HG03460 (cell line): ENCODE measurements at regions not wholly inside any gene's neighbourhood (a gene's known extent, or its start where the extent isn't known, plus 50 kb on each side); places are given as distances from the start of the nearest gene placed in this dataset.

Experiments used
- ATAC-seq: cut with Tn5 transposase; IDR thresholded peaks from one replicate; pipeline ENCODE4 v1.9.1; 2021; ENCODE audit not compliant: unreplicated experiment

- no peak for ATAC-seq
Measured at GRCh38 chr4:34619531-34620162, 1624.7 kb downstream of the ARAP2 start.

- ATAC-seq, result no peak
Measured at GRCh38 chr4:34628471-34628870, 1615.8 kb downstream of the ARAP2 start.

GRCh38 chr4:34629451-34629850, 1614.9 kb downstream of the ARAP2 start:
- ATAC-seq, result no peak

- no peak for ATAC-seq
Measured at GRCh38 chr4:34633241-34633640, 1611.1 kb downstream of the ARAP2 start.

- no peak for ATAC-seq
Measured at GRCh38 chr4:34636623-34637022, 1607.7 kb downstream of the ARAP2 start.

- no peak for ATAC-seq
Measured at GRCh38 chr4:34643476-34643875, 1600.8 kb downstream of the ARAP2 start.

GRCh38 chr4:34644579-34645115, 1599.7 kb downstream of the ARAP2 start:
- no peak for ATAC-seq

- ATAC-seq, result no peak
Measured at GRCh38 chr4:34649716-34650115, 1594.6 kb downstream of the ARAP2 start.

GRCh38 chr4:34664051-34664450, 1580.3 kb downstream of the ARAP2 start:
- no peak for ATAC-seq

GRCh38 chr4:34676400-34676799, 1567.9 kb downstream of the ARAP2 start:
- no peak for ATAC-seq

GRCh38 chr4:34678431-34678830, 1565.9 kb downstream of the ARAP2 start:
- no peak for ATAC-seq

GRCh38 chr4:34679228-34679627, 1565.1 kb downstream of the ARAP2 start:
- ATAC-seq, result no peak

GRCh38 chr4:34709564-34709963, 1534.8 kb downstream of the ARAP2 start:
- ATAC-seq, result no peak

GRCh38 chr4:34718576-34719245, 1525.6 kb downstream of the ARAP2 start:
- ATAC-seq, result no peak

- ATAC-seq, result no peak
Measured at GRCh38 chr4:34720571-34720970, 1523.7 kb downstream of the ARAP2 start.

- ATAC-seq, result no peak
Measured at GRCh38 chr4:34721835-34722234, 1522.5 kb downstream of the ARAP2 start.

GRCh38 chr4:34723605-34724004, 1520.7 kb downstream of the ARAP2 start:
- no peak for ATAC-seq

- no peak for ATAC-seq
Measured at GRCh38 chr4:34724491-34724890, 1519.8 kb downstream of the ARAP2 start.

- ATAC-seq, result no peak
Measured at GRCh38 chr4:34731070-34731469, 1513.2 kb downstream of the ARAP2 start.

- no peak for ATAC-seq
Measured at GRCh38 chr4:34732176-34732950, 1512.0 kb downstream of the ARAP2 start.

- ATAC-seq, result no peak
Measured at GRCh38 chr4:34733185-34733941, 1511.0 kb downstream of the ARAP2 start.
